Posterior cingulate gyrus (tissue), 11 donors: ENCODE measurements at regions not wholly inside any gene's neighbourhood (a gene's known extent, or its start where the extent isn't known, plus 50 kb on each side); places are given as distances from the start of the nearest gene placed in this dataset.
"Not testable (repeated sequence)": the region's sequence is repeated elsewhere in the genome, so short reads cannot be mapped to it uniquely, and the experiment has no call there.

Source experiments
- DNase-seq, 10 donors: peaks; one replicate each; pipeline versions ENCODE4 v3.0.0 to v3.0.0-alpha.2; 2020 to 2021; ENCODE audit warnings: mixed read lengths in 3 of 10
- intact Hi-C: fragments of 100-400 bp; cut with DNase I; formaldehyde crosslinking; loops from one replicate; pipeline ENCODE4 v1.15.1; 2023

DNA sequence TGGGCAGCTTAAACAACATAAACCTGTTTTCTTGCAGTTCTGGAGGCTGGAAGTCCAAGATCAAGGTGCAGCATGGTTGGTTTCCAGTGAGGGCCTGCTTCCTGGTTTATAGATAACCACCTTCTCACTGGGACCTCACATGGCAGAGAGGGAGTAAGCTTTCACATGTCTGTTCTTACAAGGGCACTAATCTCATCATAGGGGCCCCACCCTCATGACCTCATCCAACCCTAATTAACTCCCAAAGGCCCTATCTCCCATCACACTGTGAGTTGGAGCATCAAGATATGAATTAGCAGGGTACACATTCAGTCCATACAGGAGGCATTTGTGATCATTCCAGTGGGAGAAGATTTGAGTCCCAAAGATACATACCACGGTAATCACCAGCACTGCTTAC, 50.5 kb upstream of the GRIN2A start:
- intact Hi-C loops = no loop called here
- DNase-seq = no peak

DNA sequence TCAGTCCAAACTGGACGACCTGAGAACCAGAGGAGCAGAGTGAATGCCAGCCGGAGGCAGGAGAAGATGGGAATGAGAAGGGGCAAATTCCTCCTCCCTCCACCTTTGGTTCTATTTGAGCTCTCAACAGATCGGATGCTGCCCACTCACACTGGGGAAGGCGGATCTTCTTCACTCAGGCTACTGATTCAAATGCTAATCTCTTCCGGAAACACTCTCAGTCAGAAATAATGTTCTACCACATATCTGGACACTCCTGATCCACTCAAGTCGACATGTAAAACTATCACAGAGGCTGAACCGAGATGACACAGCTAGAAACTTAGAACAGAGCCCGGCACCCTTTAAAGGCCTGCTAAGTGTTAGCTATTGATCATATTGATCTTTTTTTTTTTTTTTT, 57.4 kb upstream of the GRIN2A start:
- no peak for DNase-seq
- intact Hi-C loops = no loop called here

DNA sequence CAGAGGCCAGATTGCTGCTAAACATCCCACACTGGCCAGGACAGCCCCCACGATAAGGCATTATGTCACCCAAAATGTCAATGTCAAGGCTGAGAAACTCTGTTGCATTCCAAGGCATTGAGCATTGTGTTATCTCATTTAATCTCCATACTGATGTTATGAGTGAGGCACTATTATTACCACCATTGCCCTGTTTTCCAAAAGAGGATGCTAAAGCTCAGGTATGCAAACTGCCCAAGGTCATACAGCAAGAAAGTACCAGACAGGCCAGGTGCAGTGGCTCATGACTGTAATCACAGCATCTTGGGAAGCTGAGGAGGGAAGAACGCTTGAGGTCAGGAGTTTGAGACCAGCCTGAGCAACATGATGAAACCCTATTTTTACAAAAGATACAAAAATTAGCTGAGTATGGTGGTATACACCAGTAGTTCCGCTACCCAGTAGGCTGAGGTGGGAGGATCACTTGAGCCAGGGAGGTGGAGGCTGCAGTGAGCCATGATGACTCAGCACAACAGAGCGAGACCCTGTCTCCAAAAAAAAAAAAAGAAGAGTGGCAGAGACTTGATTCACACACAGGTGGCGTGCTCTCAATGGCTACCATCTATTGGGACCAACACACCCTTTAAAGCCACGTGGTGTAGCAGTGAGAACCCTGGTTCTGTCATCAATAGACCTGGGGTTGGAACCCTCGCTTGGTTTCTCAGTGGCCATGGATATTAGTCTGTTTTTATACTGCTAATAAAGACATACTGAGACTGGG, 58.8 kb upstream of the GRIN2A start:
- intact Hi-C loops = no loop called here
- DNase-seq = no peak

DNA sequence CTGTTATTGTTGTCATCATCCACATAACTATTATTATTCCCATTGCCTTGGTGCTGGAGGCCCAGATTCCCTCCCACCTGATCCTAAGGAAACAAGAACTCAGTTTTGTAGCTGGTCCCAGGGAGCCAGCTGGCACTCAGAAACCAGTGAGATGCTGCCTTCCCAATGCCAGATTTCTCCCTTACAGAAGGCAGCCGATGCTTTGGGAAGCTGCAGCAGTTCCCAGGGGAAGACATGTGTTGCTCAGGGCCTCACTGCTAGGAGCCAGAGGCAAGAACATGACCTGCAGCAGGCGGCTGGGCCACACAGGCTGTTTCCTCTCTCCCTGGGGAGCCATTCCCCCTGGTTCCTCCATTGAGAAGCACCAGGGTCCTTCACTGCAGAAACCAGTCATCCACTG, 59.9 kb upstream of the GRIN2A start:
- intact Hi-C loops = no loop called here
- DNase-seq = peak in 7 of 10 donors; percentile 32 to 90 (median 51)

DNA sequence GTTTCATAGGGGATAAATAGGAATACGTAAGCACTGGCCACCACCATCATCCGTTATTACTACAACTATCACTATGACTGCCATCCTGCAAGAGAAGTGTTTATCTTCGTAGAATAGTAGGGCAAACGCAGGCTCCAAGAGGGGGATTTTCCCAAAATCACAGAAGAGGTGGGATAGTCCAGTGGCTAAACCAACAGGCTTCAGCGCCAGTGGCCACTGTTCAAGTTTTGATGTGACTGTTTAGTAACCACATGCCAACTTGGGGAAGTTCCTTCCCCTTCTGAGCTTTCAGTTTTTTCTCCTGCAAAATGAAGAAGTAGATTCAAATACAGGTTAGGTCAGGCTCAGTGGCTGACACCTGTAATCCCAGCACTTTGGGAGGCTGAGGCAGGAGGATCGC, 60.7 kb upstream of the GRIN2A start:
- intact Hi-C loops = no loop called here
- DNase-seq = no peak

DNA sequence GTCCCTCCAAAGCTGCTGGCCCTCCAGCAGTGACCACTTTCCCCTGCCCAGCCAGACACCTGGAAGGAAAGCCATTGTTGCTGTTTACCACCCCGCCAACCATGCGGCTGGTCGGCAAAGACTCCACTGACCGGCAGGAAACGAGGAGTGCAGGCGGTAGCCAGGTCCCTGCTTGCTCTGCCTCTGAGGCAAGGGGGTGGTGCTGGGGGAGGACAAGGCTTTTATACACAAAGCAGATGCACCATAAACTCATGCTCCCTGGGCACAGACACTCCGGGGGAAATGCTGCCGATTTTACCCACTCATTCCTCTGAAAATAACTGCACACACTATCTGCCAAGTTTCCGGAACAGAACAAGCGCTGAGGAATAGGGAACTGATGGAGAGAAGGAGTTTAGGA, 62.8 kb upstream of the GRIN2A start:
- DNase-seq = peak in 8 of 10 donors; percentile 30 to 92 (median 56)
- intact Hi-C loops = no loop called here

DNA sequence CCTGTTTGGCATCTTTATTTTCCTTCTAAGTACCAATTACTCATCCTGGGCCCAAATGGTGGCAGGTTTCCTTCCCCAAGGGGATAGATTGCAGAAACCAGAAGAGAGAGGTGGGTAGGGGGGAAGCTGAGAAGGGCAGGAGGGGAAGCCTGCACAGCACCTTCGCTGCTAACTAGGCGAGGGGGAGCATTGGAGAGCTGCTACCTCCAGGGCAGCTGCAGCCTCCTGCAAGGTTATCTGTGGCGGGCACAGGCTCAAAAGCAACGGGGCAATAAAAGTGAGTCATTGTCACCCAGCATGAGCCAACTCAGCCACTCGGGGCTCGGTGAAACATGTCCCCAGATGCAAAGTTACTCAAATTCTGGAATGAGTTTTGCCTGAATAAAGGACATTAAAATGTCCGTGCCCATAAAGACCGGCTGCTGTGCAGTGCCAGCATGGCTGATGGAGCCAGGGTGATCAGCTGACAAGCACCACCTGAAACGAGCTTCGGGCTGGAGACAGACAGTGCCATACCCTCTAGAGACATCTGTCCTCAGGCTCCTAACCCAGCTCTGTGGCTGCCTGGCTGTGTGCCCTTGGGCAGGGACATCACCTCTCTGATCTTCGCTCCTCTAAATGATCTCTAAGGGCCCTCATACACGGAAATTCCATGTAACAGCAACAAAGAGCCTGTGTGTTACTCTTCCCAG, 68.1 kb upstream of the GRIN2A start:
- DNase-seq = no peak
- intact Hi-C loops = no loop called here

DNA sequence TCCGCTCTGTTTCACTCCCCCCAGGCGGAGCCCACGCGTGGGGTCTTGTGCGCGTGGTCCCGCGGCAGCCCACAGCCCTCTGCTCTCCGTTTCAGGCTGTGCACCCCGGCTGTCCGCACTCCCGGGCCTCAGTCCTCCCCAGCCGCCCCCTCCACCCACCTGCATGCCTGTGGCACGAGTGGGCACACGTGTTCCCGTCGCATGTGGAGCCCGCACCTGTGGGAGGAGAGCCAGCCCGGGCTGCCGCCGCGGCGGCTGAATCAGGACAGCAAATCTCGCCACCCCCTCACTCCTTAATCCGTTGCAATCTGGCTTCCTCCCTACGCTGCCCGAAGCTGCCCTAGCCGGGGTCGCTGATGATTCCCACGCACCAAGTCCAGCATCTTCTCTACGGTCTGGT, 69.9 kb upstream of the GRIN2A start:
- DNase-seq = peak in 1 of 10 donors; percentile 82
- intact Hi-C loops = no loop called here

DNA sequence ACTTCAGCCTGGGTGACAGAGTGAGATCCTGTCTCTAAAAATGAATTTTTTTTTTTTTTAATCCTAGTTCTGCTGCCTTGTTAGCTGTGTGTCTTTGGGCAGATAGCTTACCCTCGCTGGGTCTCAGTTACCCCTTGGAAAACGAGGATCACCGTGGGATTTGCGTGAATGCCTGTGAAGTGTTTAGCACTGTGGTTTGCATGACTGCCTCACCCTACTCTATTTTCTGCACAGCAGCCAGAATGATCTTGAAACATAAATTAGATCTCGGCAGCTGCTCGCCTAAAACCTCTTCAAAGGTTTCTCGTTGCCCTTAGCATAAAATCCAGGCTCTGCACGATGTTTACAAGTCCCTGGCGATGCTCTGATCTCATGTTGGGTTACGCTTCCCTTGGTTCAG, 71.2 kb upstream of the GRIN2A start:
- intact Hi-C loops = no loop called here
- DNase-seq = no peak

DNA sequence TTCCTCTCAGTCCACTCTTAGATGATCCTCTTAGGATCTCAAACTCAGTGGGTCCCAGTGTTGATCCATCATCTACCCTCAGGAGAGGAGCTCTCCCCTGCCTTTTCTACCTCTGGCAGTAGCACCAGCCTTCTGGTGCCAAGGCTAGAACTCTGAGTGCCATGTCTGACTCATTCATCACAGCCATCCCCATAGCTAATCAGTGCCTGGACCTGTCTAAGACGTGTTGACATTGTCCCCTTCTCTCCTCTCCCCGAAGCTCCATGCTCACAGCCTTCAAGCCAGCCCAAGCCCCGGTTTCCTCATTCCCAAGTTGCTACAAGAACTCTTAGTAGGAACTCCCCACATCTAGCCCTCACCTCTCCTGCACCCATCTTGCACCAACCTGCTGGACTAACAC, 73.5 kb upstream of the GRIN2A start:
- no peak for DNase-seq
- intact Hi-C loops = loop anchor here (1.0 to 2.0 kb wide), 2 partner anchors 254 to 481 kb away; no protein-coding TSS in a partner anchor

DNA sequence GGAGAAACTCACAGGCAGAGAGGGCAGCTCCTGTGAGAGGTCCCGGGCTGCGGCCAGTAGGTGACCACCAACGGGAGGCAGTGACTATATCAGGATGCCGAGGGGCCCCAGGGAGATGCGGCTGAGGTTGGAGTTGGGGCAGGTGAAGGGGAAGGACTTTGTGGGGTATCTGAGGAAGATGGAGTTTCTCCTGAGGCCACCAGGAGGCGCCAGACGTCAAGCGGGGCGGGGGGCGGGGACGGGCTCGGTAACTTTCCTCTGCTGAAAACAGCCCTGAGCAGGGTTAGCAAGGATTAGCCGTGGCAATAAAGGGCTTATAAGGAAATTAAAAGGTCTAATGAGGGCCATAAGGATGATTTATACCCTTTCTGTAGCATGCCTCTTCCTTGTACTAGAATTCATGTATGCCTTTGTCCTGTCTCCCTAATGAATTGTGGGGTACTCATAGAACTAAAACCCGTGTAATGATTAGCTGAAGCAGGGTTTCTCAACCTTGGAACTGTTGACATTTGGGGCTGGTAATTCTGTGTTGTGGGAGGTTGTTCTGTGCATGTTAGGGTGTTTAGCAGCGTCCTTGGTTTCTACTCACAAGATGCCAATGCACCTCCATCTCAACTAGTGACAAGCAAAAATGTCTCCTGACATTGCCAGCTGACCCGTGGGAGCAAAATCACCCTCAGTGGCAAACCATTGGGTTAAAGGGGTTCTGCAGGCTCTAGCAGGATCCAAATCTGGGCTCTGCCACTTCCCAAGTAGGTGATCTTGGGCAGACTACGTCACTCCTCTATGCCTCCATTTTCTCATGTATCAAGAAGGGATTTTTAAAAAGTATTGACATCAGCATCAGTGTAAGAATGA, 74.8 kb upstream of the GRIN2A start:
- DNase-seq = peak in 4 of 10 donors; percentile 16 to 84 (median 32)
- intact Hi-C loops = loop anchor here (1.0 to 2.0 kb wide), 2 partner anchors 252 to 480 kb away; no protein-coding TSS in a partner anchor

DNA sequence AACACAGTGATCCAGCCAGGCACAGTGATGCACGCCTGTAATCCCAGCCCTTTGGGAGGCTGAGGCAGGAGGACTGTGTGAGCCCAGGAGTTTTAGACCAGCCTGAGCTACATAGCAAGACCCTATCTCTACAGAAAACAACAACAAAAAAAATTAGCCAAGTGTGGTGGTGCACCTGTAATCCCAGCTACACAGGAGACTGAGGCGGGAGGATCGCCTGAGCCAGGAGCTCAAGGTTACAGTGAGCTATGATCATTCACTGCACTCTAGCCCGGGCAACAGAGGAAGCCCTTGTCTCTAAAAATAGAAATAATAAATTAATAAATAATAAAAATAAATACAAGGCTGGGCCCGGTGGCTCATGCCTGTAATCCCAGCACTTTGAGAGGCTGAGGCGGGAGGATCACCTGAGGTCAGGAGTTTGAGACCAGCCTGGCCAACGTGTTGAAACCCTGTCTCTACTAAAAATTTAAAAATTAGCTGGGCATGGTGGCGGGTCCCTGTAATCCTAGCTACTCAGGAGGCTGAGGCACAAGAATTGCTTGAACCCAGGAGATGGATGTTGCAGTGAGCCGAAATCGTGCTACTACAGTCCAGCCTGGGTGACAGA, 75.5 kb upstream of the GRIN2A start:
- not testable (repeated sequence) for DNase-seq
- intact Hi-C loops = loop anchor here (2.0 kb wide), 1 partner anchor 479 kb away; no protein-coding TSS in a partner anchor

DNA sequence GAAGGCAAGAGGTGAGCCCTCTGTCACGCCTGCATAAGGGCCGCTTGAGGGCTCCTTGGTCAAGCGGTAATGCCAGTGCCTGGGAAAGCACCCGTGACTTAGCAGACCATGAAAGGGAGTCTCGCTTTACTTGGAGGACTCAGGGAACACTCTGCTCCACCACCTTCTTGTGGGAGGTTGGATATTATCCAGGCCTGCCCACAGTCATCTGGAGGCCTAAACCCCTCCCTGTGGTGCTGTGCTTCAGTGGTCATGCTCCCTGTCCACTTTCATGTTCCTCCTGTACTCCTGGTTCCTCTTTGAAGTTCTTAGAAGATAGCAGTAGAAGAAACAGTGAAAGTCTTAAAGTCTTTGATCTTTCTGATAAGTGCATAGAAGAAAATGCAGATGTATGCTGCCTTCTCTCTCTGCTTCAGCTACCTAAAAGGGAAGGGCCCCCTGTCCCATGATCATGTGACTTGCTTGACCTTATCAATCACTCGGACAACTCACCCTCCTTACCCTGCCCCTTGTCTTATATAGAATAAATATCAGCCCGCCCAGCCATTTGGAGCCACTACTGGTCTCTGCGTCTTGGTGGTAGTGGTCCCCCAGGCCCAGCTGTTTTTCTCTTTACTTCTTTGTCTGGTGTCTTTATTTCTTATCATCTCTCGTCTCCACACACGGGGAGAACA, 76.8 kb upstream of the GRIN2A start:
- intact Hi-C loops = not testable (repeated sequence)
- peak in 2 of 10 donors; percentile 19 to 79 for DNase-seq

DNA sequence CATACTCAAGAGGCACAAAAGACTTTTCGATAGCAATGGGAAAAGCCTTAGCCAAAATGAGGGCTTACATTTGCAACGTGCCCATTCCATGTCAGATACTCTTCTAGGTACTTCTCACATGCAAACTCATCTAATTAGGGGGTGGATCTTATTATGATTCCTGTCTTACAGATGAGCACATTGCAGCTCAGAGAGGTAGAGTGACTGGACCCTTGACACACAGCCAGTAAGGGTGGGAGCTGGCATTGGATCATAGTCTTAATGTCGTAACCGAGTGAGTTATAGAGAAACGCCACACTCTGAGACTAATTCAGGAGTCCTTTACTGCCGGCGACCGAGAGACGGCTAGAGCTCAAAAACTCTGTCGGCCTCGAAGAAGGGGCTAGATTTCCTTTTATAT, 78.8 kb upstream of the GRIN2A start:
- DNase-seq = no peak
- intact Hi-C loops = no loop called here

DNA sequence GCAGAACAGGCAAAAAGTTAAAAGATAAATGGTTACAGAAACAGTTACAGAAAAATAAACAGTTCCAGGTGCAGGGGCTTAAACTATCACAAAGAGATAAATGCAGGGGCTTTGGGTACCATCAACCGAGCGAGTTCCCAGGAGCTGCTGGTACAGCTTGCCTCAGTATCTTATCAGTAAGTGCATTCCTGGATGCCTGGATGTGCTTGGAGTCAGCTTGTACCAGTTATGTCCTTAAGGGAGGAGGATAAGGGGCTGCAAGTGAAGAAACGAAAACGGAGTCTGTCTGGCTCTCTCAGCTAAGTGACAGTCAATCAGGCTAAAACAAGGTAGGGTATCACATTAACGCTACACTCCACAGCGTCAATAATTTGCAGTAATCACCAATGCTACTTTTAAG, 79.3 kb upstream of the GRIN2A start:
- DNase-seq, intact Hi-C loops: not testable (repeated sequence)

DNA sequence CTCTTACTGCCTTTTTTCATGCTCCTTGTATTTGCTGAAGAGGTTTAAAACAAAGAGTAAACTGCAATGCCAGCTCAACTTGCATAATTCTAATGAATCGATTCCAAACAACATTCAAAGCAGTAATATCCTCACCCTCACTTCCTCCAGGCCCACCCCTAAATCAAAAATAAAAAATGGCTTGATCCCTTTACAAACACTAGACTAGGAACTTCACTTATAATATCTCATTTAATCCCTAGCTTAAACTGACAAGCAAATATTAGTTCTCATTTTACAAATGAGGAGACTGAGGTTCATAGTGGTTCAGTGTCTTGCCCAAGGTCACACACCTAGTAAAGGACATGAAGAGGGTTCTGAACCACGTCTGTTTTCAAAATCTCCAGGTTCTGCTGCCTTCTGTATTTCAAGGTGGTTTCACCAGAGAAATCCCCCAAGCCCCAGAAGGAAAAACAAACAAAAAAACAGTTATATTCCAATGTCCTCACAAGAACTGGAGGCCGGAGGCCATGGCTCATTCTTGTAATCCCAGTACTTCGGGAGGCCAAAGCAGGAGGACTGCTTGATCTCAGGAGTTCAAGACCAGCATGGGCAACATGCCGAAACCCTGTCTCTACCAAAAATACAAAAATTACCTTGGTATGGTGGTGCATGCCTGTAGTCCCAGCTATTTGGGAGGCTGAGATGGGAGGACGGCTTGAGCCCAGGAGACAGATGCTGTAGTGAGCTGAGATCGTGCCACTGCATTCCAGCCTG, 80.3 kb upstream of the GRIN2A start:
- intact Hi-C loops = no loop called here
- DNase-seq = no peak

DNA sequence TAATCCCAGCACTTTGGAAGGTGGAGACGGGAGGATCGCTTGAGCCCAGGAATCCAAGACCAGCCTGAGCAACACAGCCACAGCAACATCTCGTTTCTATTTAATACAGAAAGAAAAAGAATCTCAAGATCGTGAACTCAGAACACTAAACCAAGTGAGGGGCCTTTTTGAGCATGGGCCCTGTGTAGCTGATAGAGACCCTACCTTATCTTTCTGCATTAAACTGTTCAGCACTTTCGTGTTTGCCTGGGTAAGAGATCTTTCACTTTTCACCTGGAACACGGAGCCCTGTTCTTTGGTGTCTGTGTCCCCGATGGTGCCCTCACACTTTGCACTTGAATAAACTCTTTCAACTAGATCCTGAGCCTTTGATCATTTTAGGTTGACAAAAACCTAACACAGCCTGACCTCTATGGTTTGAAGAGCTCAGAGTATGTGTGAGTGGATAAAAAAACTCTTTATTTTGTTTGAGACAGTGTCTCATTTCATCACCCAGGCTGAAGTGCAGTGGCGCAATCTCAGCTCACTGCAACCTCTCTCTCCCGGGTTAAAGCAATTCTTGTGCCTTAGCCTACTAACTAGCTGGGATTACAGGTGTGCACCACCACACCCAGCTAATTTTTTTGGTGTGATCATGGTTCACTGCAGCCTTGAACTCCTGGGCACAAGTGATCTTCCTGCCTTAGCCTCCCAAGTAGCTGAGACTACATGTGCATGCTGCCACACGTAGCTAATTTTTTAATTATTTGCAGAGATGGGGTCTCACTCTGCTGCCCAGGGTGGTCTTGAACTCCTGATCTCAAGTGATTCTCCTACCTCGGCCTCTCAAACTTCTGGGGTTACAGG, 83.8 kb upstream of the GRIN2A start:
- intact Hi-C loops = no loop called here
- no peak for DNase-seq

DNA sequence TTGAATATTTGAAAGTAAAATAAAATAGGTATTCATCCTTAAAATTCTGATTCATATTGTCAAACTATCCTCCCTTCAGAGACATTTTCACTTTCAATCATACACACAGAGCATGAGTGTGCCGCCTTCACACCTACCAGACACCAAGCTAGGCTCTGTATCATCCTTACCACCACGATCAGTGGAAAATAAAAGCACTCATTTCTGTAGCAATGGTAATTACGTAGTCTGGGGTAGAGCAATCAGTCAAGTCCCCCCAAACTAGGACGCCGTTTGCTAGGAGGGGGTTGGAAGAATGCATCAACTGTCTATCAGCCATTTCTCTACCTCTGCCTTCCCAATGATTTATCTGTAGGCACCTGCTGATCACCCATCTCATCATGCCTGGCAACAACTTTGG, 84.6 kb upstream of the GRIN2A start:
- intact Hi-C loops = no loop called here
- DNase-seq = no peak
